Heart left ventricle (tissue), 13 donors: ENCODE measurements at regions not wholly inside any gene's neighbourhood (a gene's known extent, or its start where the extent isn't known, plus 50 kb on each side); places are given as distances from the start of the nearest gene placed in this dataset.

Source experiments
- CTCF ChIP-seq, 12 donors: fragments of 200-600 bp; sonication (generic) in 4 of 12; IDR thresholded peaks; one replicate each; pipeline versions ENCODE4 v1.5.0 to v1.8.0; 2018 to 2022; ENCODE audit warnings: antibody characterized with exemption in 12 of 12, mild to moderate bottlenecking in 5 of 12
- POLR2A ChIP-seq, 2 donors: fragments of 450-650 bp; IDR thresholded peaks; one replicate each; pipeline ENCODE4 v1.6.1; 2017; ENCODE audit warnings: antibody characterized with exemption in 2 of 2, mild to moderate bottlenecking in 2 of 2, moderate library complexity in 2 of 2
- donor health status: ischemic (EF 13 %, LVEDD 7.1; RV severe dilation, severe dysfunction).
- donor health status: DM: no; HTN: yes; CAD: no.
- donor health status: DM: no; HTN: no; CAD: no.
- donor health status: ischemic (EF 25% LVEDD 6.9; RV normal size, moderate dysfunction).
- donor health status: ischemic (EF 25% LVEDD 5.7; RV mildly dilated, moderate dysfunction).
- donor health status: ischemic (EF 35%, LVEDD 5.7; RV mildly dilated, moderate dysfunction).
- donor health status: nonischemic (EF 11% LVEDD 7.7; RV severe dilation, severe dysfunction).
- donor health status: DM: yes; HTN: yes; CAD: no.
- donor health status: PGD.
- donor health status: ischemic (EF 29% LVEDD 5.4; RV normal size, mild dysfunction).
- donor health status: nonischemic (EF 23%, LVEDD 6.1; RV moderate dilation, normal function).

- TF ChIP-seq CTCF (IDR thresholded peaks at IDR 0.05) (no peak), POLR2A (IDR thresholded peaks at IDR 0.05) (no peak)
Observed at GRCh38 chr20:60272790-60273189, 314.6 kb downstream of the CDH26 start.
